MM.1S (cell line): ENCODE measurements at regions not wholly inside any gene's neighbourhood (a gene's known extent, or its start where the extent isn't known, plus 50 kb on each side); places are given as distances from the start of the nearest gene placed in this dataset.

Experiments used
- CTCF ChIP-seq: fragments of 300-600 bp; sonication (generic); IDR thresholded peaks from 2 replicates; pipeline ENCODE4 v1.5.1; 2016; ENCODE audit warnings: antibody characterized with exemption, low read length, mixed read lengths
- EZH2 ChIP-seq: fragments of 300-600 bp; sonication (generic); optimal IDR thresholded peaks from 2 replicates; pipeline ENCODE3; 2017; ENCODE audit warnings: low read depth, mild to moderate bottlenecking, antibody characterized with exemption, low read length, mixed read lengths

GRCh38 chrX:99750721-99751120 lies 659.4 kb downstream of the PCDH19 start:
- TF ChIP-seq CTCF (no peak), EZH2 (no peak)
